Smooth muscle cell (in vitro differentiated cells): ENCODE measurements at regions not wholly inside any gene's neighbourhood (a gene's known extent, or its start where the extent isn't known, plus 50 kb on each side); places are given as distances from the start of the nearest gene placed in this dataset.
"Not testable (repeated sequence)": the region's sequence is repeated elsewhere in the genome, so short reads cannot be mapped to it uniquely, and the experiment has no call there.

Experiments used
- DNase-seq: peaks from one replicate; lab custom pipeline; 2025; ENCODE audit not compliant: unreplicated experiment; lab: John Stamatoyannopoulos, UW
- H2AFZ ChIP-seq: fragments of 200-600 bp; sonication (generic); 2 replicates; pipeline ENCODE4 v1.6.0; 2016; ENCODE audit warnings: antibody characterized with exemption, low read depth, mild to moderate bottlenecking
- H3F3A ChIP-seq: fragments of 200-600 bp; sonication (generic); 2 replicates; pipeline ENCODE4 v1.6.0; 2017; ENCODE audit warnings: antibody characterized with exemption, low read depth
- H3K27ac ChIP-seq: fragments of 200-600 bp; sonication (generic); 2 replicates; pipeline ENCODE4 v1.5.1; 2016; ENCODE audit warnings: low read depth, mild to moderate bottlenecking
- H3K27me3 ChIP-seq: fragments of 200-600 bp; sonication (generic); 2 replicates; pipeline ENCODE4 v1.6.1; 2016; ENCODE audit warnings: low read depth, mild to moderate bottlenecking
- H3K36me3 ChIP-seq: fragments of 200-600 bp; sonication (generic); 2 replicates; pipeline ENCODE4 v1.5.1; 2016; ENCODE audit warnings: low read depth
- H3K4me1 ChIP-seq: fragments of 200-600 bp; sonication (generic); 2 replicates; pipeline ENCODE4 v1.5.1; 2016; ENCODE audit warnings: low read depth
- H3K4me2 ChIP-seq: fragments of 200-600 bp; sonication (generic); 2 replicates; pipeline ENCODE4 v1.6.0; 2016; ENCODE audit warnings: mild to moderate bottlenecking
- H3K4me3 ChIP-seq: fragments of 200-600 bp; sonication (generic); 2 replicates; pipeline ENCODE4 v1.5.1; 2016; ENCODE audit warnings: mild to moderate bottlenecking
- H3K79me2 ChIP-seq: fragments of 200-600 bp; sonication (generic); 2 replicates; pipeline ENCODE4 v1.6.0; 2016; ENCODE audit warnings: low read depth, mild to moderate bottlenecking
- H3K9ac ChIP-seq: fragments of 200-600 bp; sonication (generic); 2 replicates; pipeline ENCODE4 v1.6.0; 2016; ENCODE audit warnings: low read depth
- H3K9me3 ChIP-seq: fragments of 200-600 bp; sonication (generic); replicated peaks from 2 replicates; pipeline ENCODE4 v1.5.1; 2016; ENCODE audit warnings: low read depth
- H4K20me1 ChIP-seq: fragments of 200-600 bp; sonication (generic); 2 replicates; pipeline ENCODE4 v1.6.0; 2016; ENCODE audit warnings: low read depth
- WGBS: methylation state at CpG from one replicate; pipeline ENCODE4 v1.1.7; 2016; ENCODE audit warnings: low lambda C conversion rate; 5-methylcytosine and 5-hydroxymethylcytosine counted together
- TF ChIP-seq, protein P1 (sequence below): fragments of 200-600 bp; sonication (generic); IDR thresholded peaks from 2 replicates; pipeline ENCODE4 v1.5.1; 2017; ENCODE audit warnings: borderline replicate concordance, mild to moderate bottlenecking, antibody characterized with exemption; ENCODE audit not compliant: insufficient read depth, poor library complexity, severe bottlenecking

DNA sequence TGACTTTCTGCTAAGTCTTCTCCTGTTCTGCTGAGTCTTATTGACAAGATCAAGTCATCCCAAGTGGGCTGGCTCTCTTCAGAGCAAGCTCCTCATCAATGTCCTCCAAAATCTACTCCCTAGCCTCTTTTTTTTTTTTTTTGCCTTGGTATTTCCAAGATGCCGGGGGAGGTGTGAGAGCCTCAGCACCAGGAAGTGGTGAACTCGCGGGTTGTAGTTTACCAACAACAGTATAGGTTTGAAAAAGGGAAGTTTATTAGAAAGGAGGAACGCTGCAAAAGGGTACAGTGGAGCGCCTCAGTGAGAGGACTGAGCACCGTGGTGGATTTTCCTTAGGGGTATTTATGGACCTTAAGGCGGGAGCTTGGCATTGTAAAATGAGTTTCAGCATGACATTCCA is 94.3 kb upstream of the SGO1 start:
- TF ChIP-seq, protein P1, sequence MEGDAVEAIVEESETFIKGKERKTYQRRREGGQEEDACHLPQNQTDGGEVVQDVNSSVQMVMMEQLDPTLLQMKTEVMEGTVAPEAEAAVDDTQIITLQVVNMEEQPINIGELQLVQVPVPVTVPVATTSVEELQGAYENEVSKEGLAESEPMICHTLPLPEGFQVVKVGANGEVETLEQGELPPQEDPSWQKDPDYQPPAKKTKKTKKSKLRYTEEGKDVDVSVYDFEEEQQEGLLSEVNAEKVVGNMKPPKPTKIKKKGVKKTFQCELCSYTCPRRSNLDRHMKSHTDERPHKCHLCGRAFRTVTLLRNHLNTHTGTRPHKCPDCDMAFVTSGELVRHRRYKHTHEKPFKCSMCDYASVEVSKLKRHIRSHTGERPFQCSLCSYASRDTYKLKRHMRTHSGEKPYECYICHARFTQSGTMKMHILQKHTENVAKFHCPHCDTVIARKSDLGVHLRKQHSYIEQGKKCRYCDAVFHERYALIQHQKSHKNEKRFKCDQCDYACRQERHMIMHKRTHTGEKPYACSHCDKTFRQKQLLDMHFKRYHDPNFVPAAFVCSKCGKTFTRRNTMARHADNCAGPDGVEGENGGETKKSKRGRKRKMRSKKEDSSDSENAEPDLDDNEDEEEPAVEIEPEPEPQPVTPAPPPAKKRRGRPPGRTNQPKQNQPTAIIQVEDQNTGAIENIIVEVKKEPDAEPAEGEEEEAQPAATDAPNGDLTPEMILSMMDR = no peak
- no peak overlapping the region for H3K4me2 ChIP-seq
- 84% methylated on average over 7 of the region's 7 CpGs for WGBS

DNA sequence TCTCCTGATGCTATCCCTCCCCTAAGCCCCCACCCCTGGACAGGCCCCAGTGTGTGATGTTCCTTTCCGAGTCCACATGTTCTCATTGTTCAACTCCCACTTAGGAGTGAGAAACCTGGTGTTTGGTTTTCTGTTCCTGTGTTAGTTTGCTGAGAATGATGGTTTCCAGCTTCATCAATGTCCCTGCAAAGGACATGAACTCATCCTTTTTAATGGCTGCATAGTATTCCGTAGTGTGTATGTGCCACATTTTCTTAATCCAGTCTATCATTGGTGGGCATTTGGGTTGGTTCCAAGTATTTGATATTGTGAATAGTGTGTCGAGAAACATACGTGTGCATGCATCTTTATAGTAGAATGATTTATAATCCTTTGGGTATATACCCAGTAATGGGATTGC is 80.0 kb upstream of the SGO1 start:
- not testable (repeated sequence) for H3K79me2 ChIP-seq, H3K27ac ChIP-seq, DNase-seq, H3K4me1 ChIP-seq, H3K4me2 ChIP-seq, H3K9ac ChIP-seq, H4K20me1 ChIP-seq, H3K27me3 ChIP-seq, H3K9me3 ChIP-seq, H3K36me3 ChIP-seq, H3K4me3 ChIP-seq, H2AFZ ChIP-seq, H3F3A ChIP-seq
- 97% methylated on average over 4 of the region's 4 CpGs for WGBS

More for the DNA sequence above, 94.3 kb upstream of the SGO1 start:
- Histone ChIP-seq H2AFZ (no peak overlapping the region), H3F3A (no peaks in the 10 kb centered on the region), H3K9ac (no peak overlapping the region), H3K27ac (no peak overlapping the region), H3K79me2 (no peaks in the 10 kb centered on the region), H4K20me1 (no peaks in the 10 kb centered on the region), H3K9me3 (no peaks in the 10 kb centered on the region), H3K36me3 (no peaks in the 10 kb centered on the region), H3K4me3 (no peak overlapping the region), H3K27me3 (no peaks in the 10 kb centered on the region), H3K4me1 (no peaks in the 10 kb centered on the region)
- no peak for DNase-seq

DNA sequence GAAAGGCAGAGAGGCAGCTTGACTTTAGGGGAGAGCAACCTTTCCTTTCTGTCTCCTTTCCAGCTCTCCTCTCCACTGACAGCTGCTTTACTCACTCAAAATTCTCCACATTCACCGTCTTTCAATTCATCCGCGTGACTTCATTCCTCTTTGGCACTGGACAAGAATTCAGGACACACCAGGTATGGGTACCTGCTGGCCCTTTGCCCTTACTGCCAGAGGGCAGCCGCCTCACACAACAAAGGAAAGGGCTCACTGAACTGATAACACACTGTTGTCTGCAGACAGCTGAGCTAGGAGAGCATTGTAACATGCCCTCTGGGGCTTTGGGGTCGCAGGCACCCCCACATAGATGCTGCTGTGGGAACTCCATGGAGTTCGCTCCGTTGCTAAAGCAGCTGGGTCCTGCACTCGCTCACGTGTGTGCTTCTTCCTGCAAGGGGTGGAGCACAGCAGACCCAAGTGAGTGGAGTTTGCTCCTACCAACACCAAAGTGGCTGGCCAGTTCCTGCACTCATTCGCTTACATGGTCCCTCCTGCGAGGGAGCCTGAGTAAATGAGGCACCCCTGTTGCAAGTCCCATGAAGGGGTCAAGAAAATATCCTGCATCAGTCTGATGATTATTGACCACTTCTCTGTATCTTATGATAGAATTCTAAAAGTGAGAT is 79.0 kb upstream of the SGO1 start:
- H3K4me2 ChIP-seq = no peak overlapping the region
- H2AFZ ChIP-seq = no peak overlapping the region
- no peak overlapping the region for H3K9ac ChIP-seq
- H3K36me3 ChIP-seq = no peaks in the 10 kb centered on the region
- 82% methylated on average over 11 of the region's 11 CpGs for WGBS
- no peak overlapping the region for H3K4me3 ChIP-seq
- H3K79me2 ChIP-seq = no peaks in the 10 kb centered on the region
- TF ChIP-seq, protein P1 = no peak
- no peaks in the 10 kb centered on the region for H3K4me1 ChIP-seq
- H3K9me3 ChIP-seq = no peaks in the 10 kb centered on the region
- H3K27ac ChIP-seq = no peak overlapping the region
- DNase-seq = no peak
- H4K20me1 ChIP-seq = no peaks in the 10 kb centered on the region
- H3F3A ChIP-seq = no peaks in the 10 kb centered on the region
- H3K27me3 ChIP-seq = no peaks in the 10 kb centered on the region

DNA sequence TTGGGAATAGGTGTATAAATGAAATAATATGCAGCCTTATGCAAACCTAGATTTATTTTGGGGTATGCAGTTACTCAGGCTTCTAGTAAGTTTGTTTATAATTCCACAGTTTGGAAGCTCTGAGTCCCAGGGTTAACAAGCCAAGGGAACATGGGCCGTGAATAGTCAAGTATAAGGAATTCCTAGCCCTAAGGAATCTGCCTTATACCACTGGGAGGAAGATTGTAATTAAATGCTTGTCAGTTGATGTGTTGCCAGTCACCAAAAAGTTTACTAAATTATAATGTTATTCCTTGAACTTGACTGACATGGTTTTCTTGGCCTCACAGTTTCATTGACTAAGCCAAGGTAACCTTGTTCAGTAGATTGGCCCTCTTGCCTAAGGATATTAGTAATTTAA is 72.4 kb upstream of the SGO1 start:
- Histone ChIP-seq H4K20me1 (no peaks in the 10 kb centered on the region), H3K27me3 (no peaks in the 10 kb centered on the region), H3K36me3 (no peaks in the 10 kb centered on the region), H3K9me3 (no peaks in the 10 kb centered on the region), H2AFZ (no peak overlapping the region), H3K4me1 (no peaks in the 10 kb centered on the region), H3K27ac (no peak overlapping the region), H3K79me2 (no peaks in the 10 kb centered on the region), H3K4me2 (no peak overlapping the region), H3K4me3 (no peak overlapping the region), H3K9ac (no peak overlapping the region), H3F3A (no peaks in the 10 kb centered on the region)
- 59% methylated on average over 1 of the region's 1 CpG for WGBS
- no peak for DNase-seq
- TF ChIP-seq, protein P1 = no peak
